Natural killer cell (primary cell): ENCODE measurements at regions not wholly inside any gene's neighbourhood (a gene's known extent, or its start where the extent isn't known, plus 50 kb on each side); places are given as distances from the start of the nearest gene placed in this dataset.

ENCODE experiments used
- ATAC-seq, 3 donors: fragments of 150-1000 bp in 2 of 3; fragments of 200-7000 bp in 1 of 3; cut with Tn5 transposase; 1 replicate in 1 of 3; 2 replicates in 2 of 3; pipeline ENCODE4 v1.10.0; 2021; ENCODE audit warnings: mild to moderate bottlenecking in 2 of 3, moderate library complexity in 2 of 3
- DNase-seq, 2 donors: peaks; one replicate each; pipeline versions ENCODE4 v3.0.0 to v3.0.0-alpha.2; 2013 to 2021; ENCODE audit warnings: mixed read lengths in 1 of 2
- H3K27ac ChIP-seq: one replicate; pipeline ENCODE4 v1.5.1; 2013; ENCODE audit warnings: mild to moderate bottlenecking, low read length
- H3K27me3 ChIP-seq: one replicate; pipeline ENCODE4 v1.6.1; 2013; ENCODE audit warnings: low read length; ENCODE audit not compliant: control insufficient read depth, insufficient read depth
- H3K36me3 ChIP-seq: one replicate; pipeline ENCODE4 v1.6.1; 2013; ENCODE audit warnings: low read length; ENCODE audit not compliant: control insufficient read depth, insufficient read depth
- H3K4me1 ChIP-seq: one replicate; pipeline ENCODE4 v1.6.1; 2013; ENCODE audit warnings: low read length; ENCODE audit not compliant: control insufficient read depth, insufficient read depth
- H3K4me3 ChIP-seq: one replicate; pipeline ENCODE4 v1.5.1; 2013; ENCODE audit warnings: low read length
- H3K9me3 ChIP-seq: one replicate; pipeline ENCODE4 v1.6.1; 2013; ENCODE audit warnings: low read length; ENCODE audit not compliant: control insufficient read depth, insufficient read depth
- H3K27ac Mint-ChIP-seq, 2 donors: one replicate each; pipeline ENCODE4 v1.8.0; 2022; ENCODE audit warnings: mild to moderate bottlenecking in 2 of 2, mixed read lengths in 2 of 2, moderate library complexity in 1 of 2
- H3K27me3 Mint-ChIP-seq, 2 donors: one replicate each; pipeline ENCODE4 v1.8.0; 2022; ENCODE audit warnings: low read depth in 2 of 2, mixed read lengths in 2 of 2
- H3K36me3 Mint-ChIP-seq: one replicate; pipeline ENCODE4 v1.8.0; 2022; ENCODE audit warnings: mixed read lengths
- H3K4me1 Mint-ChIP-seq, 2 donors: one replicate each; pipeline ENCODE4 v1.8.0; 2022; ENCODE audit warnings: mixed read lengths in 2 of 2
- H3K4me3 Mint-ChIP-seq: one replicate; pipeline ENCODE4 v1.8.0; 2022; ENCODE audit warnings: mild to moderate bottlenecking, moderate library complexity, mixed read lengths
- H3K9me3 Mint-ChIP-seq, 2 donors: one replicate each; pipeline ENCODE4 v1.8.0; 2022; ENCODE audit warnings: mixed read lengths in 2 of 2
- WGBS: methylation state at CpG from one replicate; pipeline ENCODE4 v1.1.7; 2013; ENCODE audit warnings: missing lambda C conversion rate; ENCODE audit not compliant: insufficient coverage; 5-methylcytosine and 5-hydroxymethylcytosine counted together
- intact Hi-C: fragments of 100-400 bp; cut with micrococcal nuclease; formaldehyde crosslinking; loops from one replicate; pipeline ENCODE4 v1.14.2; 2022
- TF ChIP-seq, protein P1 (sequence below): fragments of 200-600 bp; IDR thresholded peaks from one replicate; pipeline ENCODE4 v1.8.0; 2022; ENCODE audit warnings: antibody characterized with exemption

DNA sequence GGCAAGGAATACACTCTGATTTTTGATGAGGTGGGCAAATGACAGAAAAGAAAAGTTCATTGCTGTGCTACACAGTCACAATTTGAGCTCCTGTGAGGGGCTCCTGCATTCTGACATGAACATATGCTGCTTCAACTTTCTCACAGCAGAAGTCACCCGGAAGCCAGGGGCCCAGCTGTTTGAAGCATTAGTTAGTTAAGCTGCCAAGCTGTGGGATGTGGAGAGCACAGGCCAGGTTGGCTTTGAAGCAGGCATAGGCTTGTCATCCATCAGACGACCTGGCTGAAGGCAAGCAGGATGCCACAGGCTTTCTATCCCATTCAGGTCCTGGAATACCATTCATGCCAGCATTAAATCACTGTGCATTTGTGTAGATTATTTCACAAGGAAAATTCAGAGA lies 63.1 kb downstream of the MTNR1B start:
- no peak for ATAC-seq
- no peaks in the 10 kb centered on the region for H3K4me1 Mint-ChIP-seq
- intact Hi-C loops, result no loop called here

DNA sequence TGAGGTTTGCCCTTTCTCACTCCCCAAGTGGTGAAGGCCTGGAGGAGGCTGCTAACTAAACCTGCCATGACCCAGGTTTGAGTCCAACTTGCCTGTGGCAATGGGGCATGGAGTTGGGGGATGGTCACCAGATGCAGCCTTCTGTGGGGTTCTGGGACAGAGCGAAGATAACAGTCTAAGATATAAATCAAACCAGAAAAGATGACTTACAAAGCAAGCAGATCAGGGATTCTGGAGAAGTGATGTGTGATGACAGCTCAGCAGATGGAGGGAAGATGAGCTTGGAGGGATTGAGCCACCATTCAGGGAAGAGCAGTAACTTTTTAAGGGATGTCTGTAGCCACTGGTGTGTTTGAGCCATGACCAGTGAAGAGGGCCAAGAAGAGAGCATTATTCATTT lies 63.6 kb downstream of the MTNR1B start:
- H3K27ac Mint-ChIP-seq, result no peak overlapping the region
- TF ChIP-seq, protein P1, sequence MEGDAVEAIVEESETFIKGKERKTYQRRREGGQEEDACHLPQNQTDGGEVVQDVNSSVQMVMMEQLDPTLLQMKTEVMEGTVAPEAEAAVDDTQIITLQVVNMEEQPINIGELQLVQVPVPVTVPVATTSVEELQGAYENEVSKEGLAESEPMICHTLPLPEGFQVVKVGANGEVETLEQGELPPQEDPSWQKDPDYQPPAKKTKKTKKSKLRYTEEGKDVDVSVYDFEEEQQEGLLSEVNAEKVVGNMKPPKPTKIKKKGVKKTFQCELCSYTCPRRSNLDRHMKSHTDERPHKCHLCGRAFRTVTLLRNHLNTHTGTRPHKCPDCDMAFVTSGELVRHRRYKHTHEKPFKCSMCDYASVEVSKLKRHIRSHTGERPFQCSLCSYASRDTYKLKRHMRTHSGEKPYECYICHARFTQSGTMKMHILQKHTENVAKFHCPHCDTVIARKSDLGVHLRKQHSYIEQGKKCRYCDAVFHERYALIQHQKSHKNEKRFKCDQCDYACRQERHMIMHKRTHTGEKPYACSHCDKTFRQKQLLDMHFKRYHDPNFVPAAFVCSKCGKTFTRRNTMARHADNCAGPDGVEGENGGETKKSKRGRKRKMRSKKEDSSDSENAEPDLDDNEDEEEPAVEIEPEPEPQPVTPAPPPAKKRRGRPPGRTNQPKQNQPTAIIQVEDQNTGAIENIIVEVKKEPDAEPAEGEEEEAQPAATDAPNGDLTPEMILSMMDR, result no peak
- no peak overlapping the region for H3K4me3 ChIP-seq
- WGBS, result 91% methylated on average over 1 of the region's 1 CpG
- no peaks in the 10 kb centered on the region for H3K4me1 Mint-ChIP-seq
- H3K36me3 Mint-ChIP-seq, result no peaks in the 10 kb centered on the region
- no peak for DNase-seq
- no peak for ATAC-seq
- H3K36me3 ChIP-seq, result no peaks in the 10 kb centered on the region
- H3K9me3 Mint-ChIP-seq, result peaks cover 3 to 4% of the 10 kb centered on the region in 2 donors
- H3K27ac ChIP-seq, result no peak overlapping the region
- intact Hi-C loops, result no loop called here
- H3K4me3 Mint-ChIP-seq, result no peak overlapping the region
- H3K4me1 ChIP-seq, result no peaks in the 10 kb centered on the region
- no peaks in the 10 kb centered on the region for H3K27me3 Mint-ChIP-seq
- no peaks in the 10 kb centered on the region for H3K9me3 ChIP-seq
- H3K27me3 ChIP-seq, result no peaks in the 10 kb centered on the region

More for the DNA sequence above, 63.1 kb downstream of the MTNR1B start:
- no peaks in the 10 kb centered on the region for H3K36me3 Mint-ChIP-seq
- H3K27ac Mint-ChIP-seq, result no peak overlapping the region
- Histone ChIP-seq H3K4me1 (no peaks in the 10 kb centered on the region), H3K9me3 (no peaks in the 10 kb centered on the region), H3K4me3 (no peak overlapping the region), H3K36me3 (no peaks in the 10 kb centered on the region), H3K27me3 (no peaks in the 10 kb centered on the region), H3K27ac (no peak overlapping the region)
- WGBS, result 54% methylated on average over 2 of the region's 2 CpGs
- no peaks in the 10 kb centered on the region for H3K27me3 Mint-ChIP-seq
- no peak overlapping the region for H3K4me3 Mint-ChIP-seq
- DNase-seq, result no peak
- TF ChIP-seq, protein P1, result no peak
- peaks cover 3 to 4% of the 10 kb centered on the region in 2 donors for H3K9me3 Mint-ChIP-seq

DNA sequence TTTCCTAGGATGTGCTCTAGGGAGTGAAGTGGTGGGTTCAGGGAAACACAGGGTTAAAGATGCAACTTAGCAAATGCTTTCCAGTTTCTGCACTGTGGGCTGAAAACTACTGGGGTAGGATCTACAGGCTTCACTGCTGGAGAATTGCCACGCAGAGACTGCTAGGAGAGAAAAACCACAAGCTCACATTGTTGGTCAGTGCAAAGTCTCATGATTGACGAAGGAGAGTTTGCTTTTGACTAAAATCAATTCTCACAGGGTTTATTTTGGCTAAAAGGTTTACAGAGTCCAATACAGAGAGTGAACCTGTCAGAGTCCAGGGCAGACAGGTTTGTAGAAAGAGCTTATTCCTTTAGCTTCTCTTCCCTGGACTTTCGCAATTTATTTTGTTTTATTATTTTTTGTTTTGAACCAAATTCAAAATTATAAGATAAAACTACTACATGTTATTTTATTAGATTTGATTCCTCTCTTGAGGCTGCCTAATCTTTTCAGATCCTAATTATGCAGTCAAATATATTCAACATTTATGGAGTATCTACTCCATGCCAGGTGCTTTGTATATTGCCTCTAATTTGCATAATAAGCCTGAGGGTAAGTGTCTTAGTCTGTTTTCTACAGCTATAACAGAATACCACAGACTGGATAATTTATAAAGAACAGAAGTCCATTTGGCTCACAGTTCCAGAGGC lies 64.7 kb downstream of the MTNR1B start:
- Histone ChIP-seq H3K27ac (no peak overlapping the region), H3K4me3 (no peak overlapping the region), H3K9me3 (no peaks in the 10 kb centered on the region), H3K36me3 (no peaks in the 10 kb centered on the region), H3K4me1 (no peaks in the 10 kb centered on the region), H3K27me3 (no peaks in the 10 kb centered on the region)
- ATAC-seq (no peak), DNase-seq (no peak)
- TF ChIP-seq, protein P1, result no peak
- Mint-ChIP-seq H3K4me1 (no peaks in the 10 kb centered on the region), H3K27ac (no peak overlapping the region), H3K9me3 (peaks cover 5 to 8% of the 10 kb centered on the region in 2 donors), H3K36me3 (no peaks in the 10 kb centered on the region), H3K27me3 (no peaks in the 10 kb centered on the region), H3K4me3 (no peak overlapping the region)
- intact Hi-C loops, result no loop called here
- 34% methylated on average over 2 of the region's 3 CpGs for WGBS

DNA sequence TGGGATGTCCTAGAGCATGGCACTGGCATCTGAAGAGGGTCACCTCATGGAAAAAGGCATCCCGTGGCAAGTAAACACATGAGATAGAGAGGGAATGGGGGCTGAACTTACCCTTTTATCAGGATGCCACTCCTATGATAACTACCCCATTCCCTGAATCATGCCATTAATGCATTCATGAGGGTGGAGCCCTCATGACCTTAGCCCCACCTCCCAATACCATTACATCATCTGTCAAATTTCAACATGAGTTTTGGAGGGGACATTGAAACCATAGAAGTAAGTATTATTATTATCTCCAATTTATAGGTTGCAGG lies 65.2 kb downstream of the MTNR1B start:
- H3K36me3 Mint-ChIP-seq, result no peaks in the 10 kb centered on the region
- no peaks in the 10 kb centered on the region for H3K27me3 ChIP-seq
- 86% methylated on average over 1 of the region's 1 CpG for WGBS

More for the DNA sequence above, 65.2 kb downstream of the MTNR1B start:
- Histone ChIP-seq H3K9me3 (no peaks in the 10 kb centered on the region), H3K36me3 (no peaks in the 10 kb centered on the region), H3K4me1 (no peaks in the 10 kb centered on the region), H3K27ac (no peak overlapping the region), H3K4me3 (no peak overlapping the region)
- H3K4me1 Mint-ChIP-seq, result no peaks in the 10 kb centered on the region
- intact Hi-C loops, result no loop called here
- no peaks in the 10 kb centered on the region for H3K27me3 Mint-ChIP-seq
- peaks cover 5 to 8% of the 10 kb centered on the region in 2 donors for H3K9me3 Mint-ChIP-seq
- no peak overlapping the region for H3K27ac Mint-ChIP-seq
- ATAC-seq (no peak), DNase-seq (no peak)
- TF ChIP-seq, protein P1, result no peak
- H3K4me3 Mint-ChIP-seq, result no peak overlapping the region
